Panc1 (cell line): ENCODE measurements at regions not wholly inside any gene's neighbourhood (a gene's known extent, or its start where the extent isn't known, plus 50 kb on each side); places are given as distances from the start of the nearest gene placed in this dataset.

ENCODE experiments used
- ATAC-seq: fragments of 200-7000 bp; cut with Tn5 transposase; 2 replicates; pipeline ENCODE4 v1.9.1; 2020; ENCODE audit warnings: mild to moderate bottlenecking, moderate library complexity
- BruUV-seq: library from RNA; stranded (reverse); fragments of 400-500 nt; replicated peaks from 2 replicates; lab custom pipeline; 2021; lab: Mats Ljungman, UMichigan
- CTCF ChIA-PET: fragments of 300-600 bp; sonication (Branson Sonifier 250); formaldehyde crosslinking; loops from one replicate; lab custom pipeline; 2022; ENCODE audit warnings: antibody characterized with exemption; lab: Charles Lee
- POLR2A ChIA-PET: fragments of 300-600 bp; sonication (Branson Sonifier 250); formaldehyde crosslinking; loops from one replicate; lab custom pipeline; 2022; ENCODE audit warnings: antibody characterized with exemption; lab: Charles Lee
- DNase-seq: peaks from one replicate; pipeline ENCODE4 v3.0.0-alpha.2; 2010; ENCODE audit warnings: low read depth, low spot score
- H3K27ac ChIP-seq: 2 replicates; pipeline ENCODE4 v1.5.1; 2011; ENCODE audit warnings: mild to moderate bottlenecking, low read length, inconsistent platforms
- H3K27me3 ChIP-seq: fragments of 200-500 bp; sonication (Bioruptor generic); 2 replicates; pipeline ENCODE4 v1.6.0; 2014; ENCODE audit warnings: low read length, inconsistent platforms; ENCODE audit not compliant: control insufficient read depth, insufficient read depth
- H3K36me3 ChIP-seq: fragments of 200-500 bp; sonication (Bioruptor generic); 2 replicates; pipeline ENCODE4 v1.5.1; 2014; ENCODE audit warnings: inconsistent platforms, mild to moderate bottlenecking, low read length, moderate library complexity; ENCODE audit not compliant: control insufficient read depth, insufficient read depth
- H3K4me1 ChIP-seq: 2 replicates; pipeline ENCODE4 v1.5.1; 2011; ENCODE audit warnings: inconsistent platforms, mild to moderate bottlenecking, low read length, moderate library complexity; ENCODE audit not compliant: control insufficient read depth, insufficient read depth
- H3K4me3 ChIP-seq, 2 experiments: 2 replicates each; pipeline ENCODE4 v1.5.1; 2011 to 2012; ENCODE audit warnings: low read depth in 2 of 2, low read length in 2 of 2, mild to moderate bottlenecking in 2 of 2, inconsistent platforms in 1 of 2, moderate library complexity in 1 of 2
- H3K9me3 ChIP-seq: fragments of 200-500 bp; sonication (Bioruptor generic); 2 replicates; pipeline ENCODE4 v1.5.1; 2014; ENCODE audit warnings: low read depth, mild to moderate bottlenecking, inconsistent platforms, low read length, moderate library complexity; ENCODE audit not compliant: control insufficient read depth, insufficient read depth
- CTCF ChIP-seq: fragments of 450-650 bp; IDR thresholded peaks from 2 replicates; pipeline ENCODE4 v1.5.1; 2017; ENCODE audit warnings: mild to moderate bottlenecking
- POLR2AphosphoS5 ChIP-seq: IDR thresholded peaks from 2 replicates; pipeline ENCODE4 v1.6.1; 2012; ENCODE audit warnings: mild to moderate bottlenecking, low read depth, low read length, moderate library complexity
- REST ChIP-seq, 2 experiments: IDR thresholded peaks; 2 replicates each; pipeline ENCODE4 v1.6.1; 2011 to 2012; ENCODE audit warnings: low read depth in 2 of 2, control low read depth in 1 of 2, low read length in 1 of 2, mild to moderate bottlenecking in 1 of 2, moderate library complexity in 1 of 2; ENCODE audit not compliant: insufficient read depth in 1 of 2
- SIN3A ChIP-seq: IDR thresholded peaks from 2 replicates; pipeline ENCODE4 v1.6.1; 2012; ENCODE audit warnings: low read depth, mild to moderate bottlenecking, low read length, moderate library complexity, borderline replicate concordance; ENCODE audit not compliant: insufficient read depth
- TCF7L2 ChIP-seq: IDR thresholded peaks from 2 replicates; pipeline ENCODE4 v1.6.1; 2011; ENCODE audit warnings: mild to moderate bottlenecking, low read depth, low read length, inconsistent platforms
- in situ Hi-C: cut with HindIII; loops from 2 replicates; pipeline ENCODE4 v1.10.0; 2016; ENCODE audit warnings: low sequenced_read_pairs, low pct_unique_long_range_greater_than_20kb
- intact Hi-C: fragments of 100-400 bp; cut with micrococcal nuclease; formaldehyde crosslinking; loops from one replicate; pipeline ENCODE4 v1.10.0; 2022; ENCODE audit not compliant: unreplicated experiment

DNA sequence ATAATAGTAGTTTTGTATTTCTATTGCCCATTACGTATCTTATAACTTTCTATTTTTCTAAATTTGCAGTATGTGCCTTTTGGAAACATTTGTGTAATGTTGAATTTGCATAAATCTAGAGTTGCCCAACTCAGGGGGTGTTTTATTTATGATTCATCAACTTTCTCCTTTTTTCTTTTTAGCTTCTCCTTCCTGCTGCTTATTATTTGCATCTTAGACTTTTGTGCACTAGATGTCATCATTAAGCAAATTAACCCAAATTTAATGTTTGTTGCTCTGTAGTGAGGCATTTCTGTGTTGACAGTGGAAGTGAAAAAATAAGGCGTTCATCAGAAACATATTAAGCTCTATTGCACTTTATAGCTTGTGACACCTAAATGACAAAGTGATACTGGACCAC is 56.2 kb upstream of the ZBED5 start:
- TF ChIP-seq TCF7L2 (no peak), SIN3A (no peak), CTCF (no peak; the same call in 1 of the 2 replicates), POLR2AphosphoS5 (no peak), REST (IDR thresholded peaks at IDR 0.05; ENCODE audit: insufficient read depth in 1 of 2, low read depth in 2 of 2, low read length in 1 of 2) (no peak)
- H3K36me3 ChIP-seq: no peaks in the 10 kb centered on the region
- H3K27me3 ChIP-seq: no peaks in the 10 kb centered on the region
- in situ Hi-C loops (no loop called here), intact Hi-C loops (no loop called here)
- POLR2A ChIA-PET: interaction anchor here (0.6 to 0.8 kb wide), 2 partner anchors 12 to 14 kb away, joined by 3 to 4 read pairs; no protein-coding TSS in a partner anchor
- peaks cover 8% of the 10 kb centered on the region; the same call in 1 of the 2 replicates for H3K9me3 ChIP-seq
- CTCF ChIA-PET: interaction anchor here (0.6 to 1.6 kb wide), 2 partner anchors 112 to 143 kb away, joined by 3 to 4 read pairs; no protein-coding TSS in a partner anchor
- H3K27ac ChIP-seq: no peak overlapping the region; the same call in 1 of the 2 replicates
- ATAC-seq (no peak), DNase-seq (no peak)
- peaks cover 2% of the 10 kb centered on the region; the same call in 1 of the 2 replicates for H3K4me1 ChIP-seq
- no peak overlapping the region for H3K4me3 ChIP-seq
- no TSS peak for BruUV-seq

GRCh38 chr11:10913075-10913474 is 55.2 kb upstream of the ZBED5 start:
- ChIA-PET CTCF (interaction anchor here (0.7 to 1.6 kb wide), 3 partner anchors 10 to 393 kb away, joined by 3 to 7 read pairs (median 4); no protein-coding TSS in a partner anchor), POLR2A (interaction anchor here (0.6 kb wide), 1 partner anchor 107 kb away, joined by 3 read pairs; no protein-coding TSS in a partner anchor)
- no peak for TF ChIP-seq CTCF
- no peak for TF ChIP-seq TCF7L2
- no peak for TF ChIP-seq SIN3A
- TF ChIP-seq REST (IDR thresholded peaks at IDR 0.05; ENCODE audit: insufficient read depth in 1 of 2, low read depth in 2 of 2, low read length in 1 of 2): no peak
- no peak for TF ChIP-seq POLR2AphosphoS5
- BruUV-seq: no TSS peak
- Histone ChIP-seq H3K9me3 (peaks cover 6% of the 10 kb centered on the region; the same call in 1 of the 2 replicates), H3K4me1 (peaks cover 12% of the 10 kb centered on the region; the same call in 1 of the 2 replicates), H3K27ac (peak overlapping the region; percentile 0; the same call in 1 of the 2 replicates), H3K36me3 (no peaks in the 10 kb centered on the region), H3K4me3 (no peak overlapping the region), H3K27me3 (no peaks in the 10 kb centered on the region)
- no peak for ATAC-seq
- intact Hi-C loops: no loop called here
- in situ Hi-C loops: no loop called here
- no peak for DNase-seq
